CD14-positive monocyte (primary cell): ENCODE measurements at regions not wholly inside any gene's neighbourhood (a gene's known extent, or its start where the extent isn't known, plus 50 kb on each side); places are given as distances from the start of the nearest gene placed in this dataset.

ENCODE experiments used
- DNase-seq, 3 donors: peaks; one replicate each; pipeline ENCODE4 v3.0.0-alpha.2; 2011 to 2022
- H2AFZ ChIP-seq: 2 replicates; pipeline ENCODE4 v1.6.0; 2012; ENCODE audit warnings: mild to moderate bottlenecking, low read depth, low read length, inconsistent platforms; ENCODE audit not compliant: insufficient read depth, poor library complexity, severe bottlenecking
- H3K27ac ChIP-seq, 2 donors: 1 replicate in 1 of 2; 2 replicates in 1 of 2; pipeline ENCODE4 v1.5.1; 2012 to 2013; ENCODE audit warnings: low read length in 2 of 2, control low read depth in 1 of 2, inconsistent platforms in 1 of 2, low read depth in 1 of 2, mild to moderate bottlenecking in 1 of 2
- H3K27me3 ChIP-seq, 2 donors: one replicate each; pipeline versions ENCODE4 v1.6.0 to v1.6.1; 2011 to 2013; ENCODE audit warnings: low read length in 2 of 2; ENCODE audit not compliant: control insufficient read depth in 2 of 2, insufficient read depth in 2 of 2
- H3K36me3 ChIP-seq, 2 donors: replicated peaks in 1 of 2; 1 replicate in 1 of 2; 2 replicates in 1 of 2; pipeline versions ENCODE4 v1.5.1 to v1.6.1; 2012 to 2013; ENCODE audit warnings: low read length in 2 of 2, control low read depth in 1 of 2, inconsistent platforms in 1 of 2, mild to moderate bottlenecking in 1 of 2; ENCODE audit not compliant: insufficient read depth in 2 of 2, control insufficient read depth in 1 of 2
- H3K4me1 ChIP-seq, 2 donors: 1 replicate in 1 of 2; 2 replicates in 1 of 2; pipeline versions ENCODE4 v1.5.1 to v1.6.1; 2012 to 2013; ENCODE audit warnings: low read length in 2 of 2, control low read depth in 1 of 2, inconsistent platforms in 1 of 2, mild to moderate bottlenecking in 1 of 2, moderate library complexity in 1 of 2; ENCODE audit not compliant: insufficient read depth in 2 of 2, control insufficient read depth in 1 of 2
- H3K4me2 ChIP-seq: replicated peaks from 2 replicates; pipeline ENCODE3; 2012; ENCODE audit warnings: low read length, moderate library complexity, mild to moderate bottlenecking; ENCODE audit not compliant: poor library complexity, severe bottlenecking; ENCODE audit errors: extremely low read depth
- H3K4me3 ChIP-seq, 3 experiments: fragments of 200-600 bp in 1 of 3; sonication (generic) in 1 of 3; replicated peaks in 1 of 3; 1 replicate in 2 of 3; 2 replicates in 1 of 3; pipeline ENCODE4 v1.5.1; 2011 to 2013; ENCODE audit warnings: low read length in 3 of 3, mild to moderate bottlenecking in 3 of 3, control low read depth in 2 of 3, low read depth in 2 of 3, inconsistent platforms in 1 of 3, moderate library complexity in 1 of 3
- H3K79me2 ChIP-seq: 2 replicates; pipeline ENCODE4 v1.6.0; 2012; ENCODE audit warnings: mild to moderate bottlenecking, control low read depth, inconsistent platforms, low read length, moderate library complexity; ENCODE audit not compliant: insufficient read depth
- H3K9ac ChIP-seq: 2 replicates; pipeline ENCODE4 v1.6.0; 2017; ENCODE audit warnings: low read length, mild to moderate bottlenecking; ENCODE audit not compliant: insufficient read depth, poor library complexity, severe bottlenecking
- H3K9me3 ChIP-seq, 2 donors: replicated peaks in 1 of 2; 1 replicate in 1 of 2; 2 replicates in 1 of 2; pipeline versions ENCODE4 v1.5.1 to v1.6.1; 2012 to 2013; ENCODE audit warnings: low read length in 2 of 2, control low read depth in 1 of 2; ENCODE audit not compliant: control insufficient read depth in 1 of 2, insufficient read depth in 1 of 2
- H4K20me1 ChIP-seq: 2 replicates; pipeline ENCODE4 v1.6.0; 2012; ENCODE audit warnings: mild to moderate bottlenecking, low read length, control low read depth, moderate library complexity; ENCODE audit not compliant: insufficient read depth
- H3K27ac Mint-ChIP-seq, 7 donors: one replicate each; pipeline ENCODE4 v1.8.0; 2020; ENCODE audit warnings: mild to moderate bottlenecking in 7 of 7, mixed read lengths in 7 of 7, moderate library complexity in 6 of 7, inconsistent platforms in 2 of 7
- H3K27me3 Mint-ChIP-seq, 3 donors: one replicate each; pipeline ENCODE4 v1.8.0; 2021 to 2022; ENCODE audit warnings: low read depth in 3 of 3, mild to moderate bottlenecking in 3 of 3, mixed read lengths in 3 of 3, moderate library complexity in 3 of 3, inconsistent platforms in 1 of 3
- H3K36me3 Mint-ChIP-seq, 2 donors: one replicate each; pipeline ENCODE4 v1.8.0; 2020; ENCODE audit warnings: mixed read lengths in 2 of 2, inconsistent platforms in 1 of 2, mild to moderate bottlenecking in 1 of 2
- H3K4me1 Mint-ChIP-seq: one replicate; pipeline ENCODE4 v1.8.0; 2020; ENCODE audit warnings: mild to moderate bottlenecking, mixed read lengths
- H3K4me3 Mint-ChIP-seq, 2 donors: one replicate each; pipeline ENCODE4 v1.8.0; 2020; ENCODE audit warnings: mild to moderate bottlenecking in 2 of 2, mixed read lengths in 2 of 2, moderate library complexity in 1 of 2
- H3K9me3 Mint-ChIP-seq, 7 donors: one replicate each; pipeline ENCODE4 v1.8.0; 2020 to 2022; ENCODE audit warnings: mixed read lengths in 7 of 7, mild to moderate bottlenecking in 6 of 7, moderate library complexity in 6 of 7, inconsistent platforms in 2 of 7
- WGBS: methylation state at CpG from one replicate; pipeline ENCODE4 v1.1.5; 2013; ENCODE audit warnings: missing lambda C conversion rate; ENCODE audit not compliant: insufficient coverage; 5-methylcytosine and 5-hydroxymethylcytosine counted together
- intact Hi-C, 2 donors: fragments of 100-400 bp; cut with micrococcal nuclease; formaldehyde crosslinking; loops; one replicate each; pipeline versions ENCODE4 v1.15.0 to v1.15.1; 2023
- TF ChIP-seq, protein P1 (sequence below): fragments of 200-600 bp; IDR thresholded peaks from one replicate; pipeline ENCODE4 v1.8.0; 2022; ENCODE audit warnings: antibody characterized with exemption, mild to moderate bottlenecking

DNA sequence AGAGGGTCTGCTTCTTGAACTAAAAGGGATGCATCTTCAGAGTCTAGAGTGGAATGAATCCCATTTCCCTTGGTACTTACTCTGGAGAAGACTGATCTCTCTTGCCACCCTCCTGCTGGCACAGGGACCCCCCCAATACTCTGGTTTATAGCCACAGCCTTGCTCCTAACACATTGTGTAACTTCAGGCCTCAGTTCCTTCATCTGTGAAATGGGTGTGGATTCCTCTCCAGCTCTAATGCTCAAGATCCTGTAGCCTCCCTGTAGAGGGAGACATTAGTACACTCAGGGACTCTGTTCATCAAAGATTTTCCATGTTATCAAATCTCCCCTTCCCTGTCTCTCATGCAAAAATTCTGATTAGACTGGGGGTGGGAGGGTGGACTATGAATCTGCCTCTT, 315.7 kb upstream of the MOCS1 start:
- Histone ChIP-seq H3K4me1 (no peaks in the 10 kb centered on the region), H3K9ac (no peak overlapping the region), H3K4me2 (no peak overlapping the region), H3K36me3 (no peaks in the 10 kb centered on the region), H3K79me2 (no peaks in the 10 kb centered on the region), H2AFZ (no peak overlapping the region), H4K20me1 (no peaks in the 10 kb centered on the region), H3K9me3 (no peaks in the 10 kb centered on the region), H3K27me3 (no peaks in the 10 kb centered on the region), H3K27ac (no peak overlapping the region), H3K4me3 (no peak overlapping the region)
- Mint-ChIP-seq H3K27me3 (peaks cover 1 to 5% (median 3%) of the 10 kb centered on the region in 3 donors), H3K4me1 (no peaks in the 10 kb centered on the region), H3K9me3 (peaks cover 0 to 1% (median 0%) of the 10 kb centered on the region in 7 donors), H3K36me3 (no peaks in the 10 kb centered on the region), H3K4me3 (no peak overlapping the region), H3K27ac (no peak overlapping the region)
- TF ChIP-seq, protein P1, sequence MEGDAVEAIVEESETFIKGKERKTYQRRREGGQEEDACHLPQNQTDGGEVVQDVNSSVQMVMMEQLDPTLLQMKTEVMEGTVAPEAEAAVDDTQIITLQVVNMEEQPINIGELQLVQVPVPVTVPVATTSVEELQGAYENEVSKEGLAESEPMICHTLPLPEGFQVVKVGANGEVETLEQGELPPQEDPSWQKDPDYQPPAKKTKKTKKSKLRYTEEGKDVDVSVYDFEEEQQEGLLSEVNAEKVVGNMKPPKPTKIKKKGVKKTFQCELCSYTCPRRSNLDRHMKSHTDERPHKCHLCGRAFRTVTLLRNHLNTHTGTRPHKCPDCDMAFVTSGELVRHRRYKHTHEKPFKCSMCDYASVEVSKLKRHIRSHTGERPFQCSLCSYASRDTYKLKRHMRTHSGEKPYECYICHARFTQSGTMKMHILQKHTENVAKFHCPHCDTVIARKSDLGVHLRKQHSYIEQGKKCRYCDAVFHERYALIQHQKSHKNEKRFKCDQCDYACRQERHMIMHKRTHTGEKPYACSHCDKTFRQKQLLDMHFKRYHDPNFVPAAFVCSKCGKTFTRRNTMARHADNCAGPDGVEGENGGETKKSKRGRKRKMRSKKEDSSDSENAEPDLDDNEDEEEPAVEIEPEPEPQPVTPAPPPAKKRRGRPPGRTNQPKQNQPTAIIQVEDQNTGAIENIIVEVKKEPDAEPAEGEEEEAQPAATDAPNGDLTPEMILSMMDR, result no peak
- DNase-seq, result no peak
- intact Hi-C loops, result no loop called here

DNA sequence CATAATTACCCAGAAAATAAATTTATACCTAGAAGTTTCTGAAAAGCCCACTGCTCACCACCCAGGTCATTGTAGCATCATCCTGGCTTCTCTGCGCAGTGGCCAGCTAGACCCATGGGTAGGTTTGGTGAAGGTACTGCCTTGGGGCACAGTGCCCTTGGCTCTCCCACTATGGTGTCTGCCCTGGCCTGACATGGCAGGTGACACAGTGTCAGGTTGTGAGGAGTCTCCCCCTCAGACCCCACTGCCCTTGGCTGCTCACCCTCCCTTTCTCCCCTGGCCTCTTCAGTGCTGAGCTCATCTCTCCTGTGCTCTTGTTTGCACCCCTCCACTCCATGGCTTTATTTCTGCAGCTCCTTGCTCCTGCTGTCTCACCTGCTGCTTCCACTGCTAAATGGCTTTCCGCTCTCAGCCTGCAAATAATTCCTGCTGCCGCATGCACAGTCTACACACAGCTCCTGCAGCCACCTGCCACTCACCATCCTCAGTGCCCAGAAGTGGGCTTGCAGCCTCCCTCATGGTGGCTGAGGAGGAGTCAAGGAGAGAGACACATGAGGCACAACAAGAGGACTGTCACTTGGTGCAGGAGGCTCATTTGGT, 313.4 kb upstream of the MOCS1 start:
- TF ChIP-seq, protein P1, result no peak
- Histone ChIP-seq H3K4me3 (no peak overlapping the region), H3K79me2 (no peaks in the 10 kb centered on the region), H2AFZ (no peak overlapping the region), H3K9me3 (peaks cover 0 to 3% of the 10 kb centered on the region in 2 donors), H3K9ac (no peak overlapping the region), H3K4me2 (no peak overlapping the region), H4K20me1 (no peaks in the 10 kb centered on the region), H3K27me3 (no peaks in the 10 kb centered on the region), H3K36me3 (no peaks in the 10 kb centered on the region), H3K27ac (no peak overlapping the region), H3K4me1 (no peaks in the 10 kb centered on the region)
- Mint-ChIP-seq H3K9me3 (peaks cover 0 to 6% (median 4%) of the 10 kb centered on the region in 7 donors), H3K27ac (no peak overlapping the region), H3K4me3 (no peak overlapping the region), H3K4me1 (no peaks in the 10 kb centered on the region), H3K27me3 (peaks cover 1 to 8% (median 3%) of the 10 kb centered on the region in 3 donors), H3K36me3 (no peaks in the 10 kb centered on the region)
- no peak for DNase-seq
- intact Hi-C loops, result no loop called here
- WGBS, result 89% methylated on average over 2 of the region's 3 CpGs
